GM12875 (cell line): ENCODE measurements at regions not wholly inside any gene's neighbourhood (a gene's known extent, or its start where the extent isn't known, plus 50 kb on each side); places are given as distances from the start of the nearest gene placed in this dataset.

ENCODE experiments used
- H3K4me3 ChIP-seq: one replicate; pipeline ENCODE4 v1.5.1; 2011; ENCODE audit warnings: low read depth, low read length, control low read depth
- TF ChIP-seq, protein P1 (sequence below): IDR thresholded peaks from 2 replicates; pipeline ENCODE4 v1.5.1; 2011; ENCODE audit warnings: low read depth, mild to moderate bottlenecking, control low read depth, inconsistent platforms, low read length, moderate library complexity, borderline replicate concordance; ENCODE audit not compliant: insufficient read depth

DNA sequence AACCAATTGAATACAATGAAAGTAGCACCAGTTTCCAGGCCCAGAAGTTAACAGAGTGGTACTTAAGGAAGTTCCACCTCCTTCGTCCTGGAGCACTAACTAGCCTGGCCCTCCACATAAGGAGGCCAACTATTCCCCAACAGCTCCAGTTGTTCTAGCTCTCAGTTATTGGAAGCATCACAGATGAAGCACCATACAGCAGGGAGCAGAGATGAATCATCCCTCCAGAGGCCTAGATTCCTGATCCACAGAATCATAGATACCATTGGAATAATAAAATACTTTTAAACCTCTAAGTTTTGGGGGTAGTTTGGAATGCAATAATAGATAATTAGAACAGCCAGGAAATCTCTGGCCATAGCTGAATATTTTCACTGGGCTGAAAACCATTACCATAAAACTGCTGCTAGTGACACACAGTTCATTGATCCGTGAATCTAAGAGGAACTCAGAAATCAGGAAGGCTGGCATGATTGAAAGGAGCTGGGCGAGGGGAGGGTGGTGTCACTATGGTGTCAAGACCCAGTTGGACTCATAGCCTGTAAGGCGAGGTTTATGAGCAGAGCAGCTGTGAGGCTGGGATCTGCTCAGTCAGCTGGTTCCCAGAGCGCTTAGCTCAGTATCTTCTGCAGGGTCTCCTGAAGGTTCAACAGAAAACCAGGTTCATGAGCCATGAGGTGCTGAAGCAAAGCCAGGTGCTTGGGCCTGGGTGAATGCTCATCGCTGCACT, 371.4 kb upstream of the TMTC1 start:
- TF ChIP-seq, protein P1, sequence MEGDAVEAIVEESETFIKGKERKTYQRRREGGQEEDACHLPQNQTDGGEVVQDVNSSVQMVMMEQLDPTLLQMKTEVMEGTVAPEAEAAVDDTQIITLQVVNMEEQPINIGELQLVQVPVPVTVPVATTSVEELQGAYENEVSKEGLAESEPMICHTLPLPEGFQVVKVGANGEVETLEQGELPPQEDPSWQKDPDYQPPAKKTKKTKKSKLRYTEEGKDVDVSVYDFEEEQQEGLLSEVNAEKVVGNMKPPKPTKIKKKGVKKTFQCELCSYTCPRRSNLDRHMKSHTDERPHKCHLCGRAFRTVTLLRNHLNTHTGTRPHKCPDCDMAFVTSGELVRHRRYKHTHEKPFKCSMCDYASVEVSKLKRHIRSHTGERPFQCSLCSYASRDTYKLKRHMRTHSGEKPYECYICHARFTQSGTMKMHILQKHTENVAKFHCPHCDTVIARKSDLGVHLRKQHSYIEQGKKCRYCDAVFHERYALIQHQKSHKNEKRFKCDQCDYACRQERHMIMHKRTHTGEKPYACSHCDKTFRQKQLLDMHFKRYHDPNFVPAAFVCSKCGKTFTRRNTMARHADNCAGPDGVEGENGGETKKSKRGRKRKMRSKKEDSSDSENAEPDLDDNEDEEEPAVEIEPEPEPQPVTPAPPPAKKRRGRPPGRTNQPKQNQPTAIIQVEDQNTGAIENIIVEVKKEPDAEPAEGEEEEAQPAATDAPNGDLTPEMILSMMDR: no peak

DNA sequence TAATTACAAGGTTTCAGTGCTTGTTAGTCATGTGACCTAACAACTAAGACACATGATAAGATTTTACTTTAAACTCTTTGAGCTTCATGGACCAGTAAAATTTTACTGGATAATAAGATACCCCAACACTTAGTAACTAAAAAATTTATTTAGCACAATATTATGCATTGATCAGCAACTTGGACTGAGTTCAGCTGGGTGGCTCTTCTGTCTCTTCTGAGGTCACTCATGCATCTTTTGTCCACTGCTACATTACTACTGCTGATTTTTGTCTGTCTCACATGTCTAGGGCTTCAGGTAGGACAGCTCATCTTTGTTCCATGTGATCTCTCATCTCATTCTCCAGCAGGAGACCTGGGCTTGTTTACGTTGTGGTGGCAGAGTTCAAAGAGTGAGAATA, 370.2 kb upstream of the TMTC1 start:
- TF ChIP-seq, protein P1: no peak
- H3K4me3 ChIP-seq: no peak overlapping the region

More for the DNA sequence above, 371.4 kb upstream of the TMTC1 start:
- no peak overlapping the region for H3K4me3 ChIP-seq

DNA sequence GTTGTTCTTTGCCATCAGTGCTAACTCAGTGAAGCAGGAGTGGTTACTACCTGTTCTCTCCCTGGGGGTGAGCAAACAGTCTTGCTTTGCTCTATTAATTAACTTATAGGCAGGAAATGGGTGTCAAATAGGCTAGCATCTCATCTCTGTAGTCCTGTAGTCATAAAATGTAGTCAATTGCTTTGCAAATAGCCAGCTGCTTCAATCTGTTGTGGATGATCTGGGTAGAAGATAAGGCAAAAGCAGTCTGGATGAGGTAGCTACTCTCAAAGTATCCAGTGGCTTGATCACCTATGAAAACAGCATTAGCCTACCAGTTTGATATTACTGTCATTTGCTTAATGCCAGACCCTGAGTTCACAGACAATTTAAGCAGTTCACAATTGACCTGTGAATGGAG, 369.0 kb upstream of the TMTC1 start:
- TF ChIP-seq, protein P1: no peak
- no peak overlapping the region for H3K4me3 ChIP-seq

DNA sequence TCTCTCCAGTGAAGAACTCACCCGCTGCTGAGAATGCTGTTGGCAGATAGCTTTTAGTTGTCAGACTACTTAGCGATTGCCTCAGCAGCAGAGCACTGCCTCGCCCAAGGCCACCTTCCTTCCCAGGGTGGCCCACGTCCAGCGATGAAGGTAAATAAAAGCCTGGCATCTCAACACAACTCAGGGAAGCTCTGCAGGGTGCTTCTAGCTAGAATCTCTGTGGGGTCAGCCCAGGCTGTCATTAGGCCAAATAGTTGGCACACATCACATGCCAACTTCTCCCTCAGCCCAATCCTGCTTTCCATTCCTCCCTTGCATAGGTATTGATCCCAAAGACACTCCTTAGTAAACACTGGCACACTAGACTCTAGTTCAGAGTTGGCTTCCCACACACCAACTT, 368.1 kb upstream of the TMTC1 start:
- no peak overlapping the region for H3K4me3 ChIP-seq
- TF ChIP-seq, protein P1: no peak

DNA sequence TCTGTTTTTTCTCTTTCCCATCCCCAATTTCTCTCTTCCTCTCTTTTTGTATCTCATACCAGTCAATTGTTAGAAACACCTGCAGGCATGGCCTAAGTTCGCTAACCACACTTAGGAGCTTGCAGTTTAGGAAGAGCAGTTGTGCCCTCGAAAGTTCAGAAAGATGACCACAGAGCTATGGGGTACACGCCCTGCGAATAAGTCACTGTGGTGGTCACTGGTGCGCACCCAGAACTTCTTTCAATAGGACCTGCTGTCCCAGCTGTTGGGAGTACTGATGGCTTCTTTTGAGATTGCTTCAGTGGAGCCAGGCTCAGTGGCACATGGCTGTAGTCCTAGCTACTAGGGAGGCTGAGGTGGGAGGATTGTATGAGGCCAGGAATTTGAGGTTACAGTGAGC, 362.8 kb upstream of the TMTC1 start:
- TF ChIP-seq, protein P1: no peak
- no peak overlapping the region for H3K4me3 ChIP-seq

DNA sequence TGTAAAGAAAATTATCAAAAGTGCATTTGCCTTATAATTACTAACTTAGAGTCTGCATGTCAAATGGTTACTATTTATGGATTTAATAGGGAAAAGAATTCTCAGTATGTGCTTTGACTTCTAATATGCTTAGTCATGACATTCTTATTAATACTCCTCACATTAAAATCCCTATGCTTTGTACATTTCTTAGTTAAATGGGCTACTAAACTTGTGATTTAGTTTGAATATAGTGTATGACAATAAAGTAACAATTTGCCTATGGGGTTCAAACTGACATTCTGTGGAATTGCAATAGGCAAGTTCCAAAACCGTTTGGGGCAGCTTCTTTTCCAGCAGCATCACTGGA, 361.9 kb upstream of the TMTC1 start:
- no peak overlapping the region for H3K4me3 ChIP-seq
- TF ChIP-seq, protein P1: no peak
